ENCODE measurements at regions not wholly inside any gene's neighbourhood (a gene's known extent, or its start where the extent isn't known, plus 50 kb on each side); places are given as distances from the start of the nearest gene placed in this dataset.
"Not testable (repeated sequence)": the region's sequence is repeated elsewhere in the genome, so short reads cannot be mapped to it uniquely, and the experiment has no call there.

DNA sequence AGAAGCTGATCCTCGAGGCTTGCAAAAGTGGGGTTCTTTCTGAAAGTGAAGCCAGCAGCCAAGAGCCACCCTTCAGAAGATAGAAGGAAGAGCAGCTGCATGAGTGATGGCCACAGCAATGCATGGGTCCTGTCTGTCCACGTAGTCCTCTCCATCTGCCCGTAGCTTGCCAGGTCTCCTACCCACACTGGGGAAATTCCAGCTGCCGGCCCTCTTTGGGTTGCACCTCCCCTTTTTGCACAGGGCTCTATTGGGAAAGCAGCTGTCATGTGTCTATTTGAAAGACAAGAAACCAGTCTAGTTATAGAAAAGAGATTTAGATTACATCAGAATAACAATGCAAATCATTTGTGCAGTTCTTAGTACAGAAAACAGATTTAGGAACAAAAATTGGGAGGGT is 204.4 kb downstream of the GIPC2 start:
- no peak overlapping the region for H2AFZ ChIP-seq (ENCODE audit: low read length, unreplicated experiment)
- no peaks in the 10 kb centered on the region for H3K27me3 ChIP-seq (ENCODE audit: insufficient read depth, low read length)
- no peaks in the 10 kb centered on the region for H3K79me2 ChIP-seq (ENCODE audit: control insufficient read depth, insufficient read depth, low read length, unreplicated experiment)
- peaks cover 16% of the 10 kb centered on the region for H3K4me1 ChIP-seq (ENCODE audit: control insufficient read depth, insufficient read depth, low read length, unreplicated experiment)
- no peak overlapping the region for H3K4me3 ChIP-seq (ENCODE audit: low read depth, low read length)
- H3K36me3 ChIP-seq (ENCODE audit: insufficient read depth, low read length) = no peaks in the 10 kb centered on the region
- H3K27ac ChIP-seq (ENCODE audit: low read depth, low read length) = no peak overlapping the region

GRCh38 chr1:78254517-78254916 is 208.8 kb downstream of the GIPC2 start:
- Histone ChIP-seq H3K4me3 (ENCODE audit: low read depth, low read length) (no peak overlapping the region), H3K27me3 (ENCODE audit: insufficient read depth, low read length) (no peaks in the 10 kb centered on the region), H3K36me3 (ENCODE audit: insufficient read depth, low read length) (no peaks in the 10 kb centered on the region), H3K27ac (ENCODE audit: low read depth, low read length) (no peak overlapping the region), H3K79me2 (ENCODE audit: control insufficient read depth, insufficient read depth, low read length, unreplicated experiment) (no peaks in the 10 kb centered on the region), H2AFZ (ENCODE audit: low read length, unreplicated experiment) (no peak overlapping the region), H3K4me1 (ENCODE audit: control insufficient read depth, insufficient read depth, low read length, unreplicated experiment) (peaks cover 25% of the 10 kb centered on the region)

GRCh38 chr1:78255383-78255782 is 209.6 kb downstream of the GIPC2 start:
- no peak overlapping the region for H3K4me3 ChIP-seq (ENCODE audit: low read depth, low read length)
- no peaks in the 10 kb centered on the region for H3K27me3 ChIP-seq (ENCODE audit: insufficient read depth, low read length)
- H3K36me3 ChIP-seq (ENCODE audit: insufficient read depth, low read length) = no peaks in the 10 kb centered on the region
- H2AFZ ChIP-seq (ENCODE audit: low read length, unreplicated experiment) = no peak overlapping the region
- peaks cover 25% of the 10 kb centered on the region for H3K4me1 ChIP-seq (ENCODE audit: control insufficient read depth, insufficient read depth, low read length, unreplicated experiment)
- H3K27ac ChIP-seq (ENCODE audit: low read depth, low read length) = no peak overlapping the region
- H3K79me2 ChIP-seq (ENCODE audit: control insufficient read depth, insufficient read depth, low read length, unreplicated experiment) = no peaks in the 10 kb centered on the region

DNA sequence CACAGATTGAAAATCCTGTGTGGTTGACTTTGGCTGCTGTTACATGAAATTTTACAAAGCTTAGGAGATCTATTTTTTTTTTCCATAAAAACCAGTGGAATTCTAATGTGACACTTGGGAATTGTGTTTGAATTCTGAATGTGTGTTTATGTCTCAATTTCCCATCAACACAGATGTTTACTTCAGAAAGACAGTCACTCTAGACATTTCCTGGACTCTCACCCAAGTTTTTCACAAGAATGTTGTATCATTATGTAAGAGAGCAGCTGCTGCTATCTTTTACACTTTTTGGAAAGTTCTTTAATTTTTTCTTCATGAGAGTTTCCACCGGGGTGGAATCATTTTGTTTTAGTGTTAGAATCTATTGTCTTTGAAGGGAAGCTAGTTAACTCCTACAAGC is 210.1 kb downstream of the GIPC2 start:
- peaks cover 25% of the 10 kb centered on the region for H3K4me1 ChIP-seq (ENCODE audit: control insufficient read depth, insufficient read depth, low read length, unreplicated experiment)
- H3K36me3 ChIP-seq (ENCODE audit: insufficient read depth, low read length) = no peaks in the 10 kb centered on the region
- H2AFZ ChIP-seq (ENCODE audit: low read length, unreplicated experiment) = no peak overlapping the region
- H3K27ac ChIP-seq (ENCODE audit: low read depth, low read length) = no peak overlapping the region
- H3K27me3 ChIP-seq (ENCODE audit: insufficient read depth, low read length) = no peaks in the 10 kb centered on the region
- H3K79me2 ChIP-seq (ENCODE audit: control insufficient read depth, insufficient read depth, low read length, unreplicated experiment) = no peaks in the 10 kb centered on the region
- no peak overlapping the region for H3K4me3 ChIP-seq (ENCODE audit: low read depth, low read length)

DNA sequence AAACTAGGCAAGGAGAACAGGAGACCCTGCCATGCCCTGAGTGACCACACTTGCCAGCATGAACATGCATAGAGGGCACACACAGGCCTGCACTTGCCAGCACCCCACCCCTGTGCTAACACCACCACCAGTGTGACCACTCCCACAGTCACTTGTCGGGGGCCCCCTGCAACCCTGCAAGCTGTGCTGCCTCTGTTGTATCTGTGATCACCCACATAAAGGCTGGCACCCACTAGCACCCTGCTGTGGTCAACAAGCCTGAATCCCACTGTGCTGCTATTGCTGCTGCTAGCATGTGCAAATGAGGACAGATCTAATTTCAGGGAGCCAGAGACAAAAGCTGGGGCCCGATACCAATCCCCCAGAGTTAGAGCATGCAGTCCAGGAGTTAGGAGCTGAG is 217.7 kb downstream of the GIPC2 start:
- Histone ChIP-seq H3K4me1 (ENCODE audit: control insufficient read depth, insufficient read depth, low read length, unreplicated experiment) (no peaks in the 10 kb centered on the region), H3K27me3 (ENCODE audit: insufficient read depth, low read length) (no peaks in the 10 kb centered on the region), H2AFZ (ENCODE audit: low read length, unreplicated experiment) (no peak overlapping the region), H3K36me3 (ENCODE audit: insufficient read depth, low read length) (no peaks in the 10 kb centered on the region), H3K79me2 (ENCODE audit: control insufficient read depth, insufficient read depth, low read length, unreplicated experiment) (no peaks in the 10 kb centered on the region), H3K4me3 (ENCODE audit: low read depth, low read length) (no peak overlapping the region), H3K27ac (ENCODE audit: low read depth, low read length) (no peak overlapping the region)

DNA sequence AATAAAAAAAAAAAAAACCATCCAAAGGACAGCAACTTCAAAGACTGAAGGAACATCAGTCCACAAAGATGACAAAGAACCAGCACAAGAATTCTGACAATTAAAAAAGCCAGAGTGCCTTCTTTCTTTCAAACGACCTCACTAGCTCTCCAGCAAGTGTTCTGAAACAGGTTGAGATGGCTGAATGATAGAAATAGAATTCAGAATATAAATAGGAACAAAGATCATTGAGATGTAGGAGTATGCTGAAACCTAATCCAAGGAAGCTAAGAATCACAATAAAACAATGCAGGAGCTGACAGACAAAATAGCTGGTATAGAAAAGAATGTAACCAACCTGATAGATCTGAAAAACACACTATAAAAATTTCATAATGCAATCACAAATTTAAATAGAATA is 218.2 kb downstream of the GIPC2 start:
- H3K4me1 ChIP-seq (ENCODE audit: control insufficient read depth, insufficient read depth, low read length, unreplicated experiment) = no peaks in the 10 kb centered on the region
- H3K27ac ChIP-seq (ENCODE audit: low read depth, low read length) = no peak overlapping the region
- no peak overlapping the region for H3K4me3 ChIP-seq (ENCODE audit: low read depth, low read length)
- no peaks in the 10 kb centered on the region for H3K27me3 ChIP-seq (ENCODE audit: insufficient read depth, low read length)
- H3K36me3 ChIP-seq (ENCODE audit: insufficient read depth, low read length) = no peaks in the 10 kb centered on the region
- no peak overlapping the region for H2AFZ ChIP-seq (ENCODE audit: low read length, unreplicated experiment)
- no peaks in the 10 kb centered on the region for H3K79me2 ChIP-seq (ENCODE audit: control insufficient read depth, insufficient read depth, low read length, unreplicated experiment)

DNA sequence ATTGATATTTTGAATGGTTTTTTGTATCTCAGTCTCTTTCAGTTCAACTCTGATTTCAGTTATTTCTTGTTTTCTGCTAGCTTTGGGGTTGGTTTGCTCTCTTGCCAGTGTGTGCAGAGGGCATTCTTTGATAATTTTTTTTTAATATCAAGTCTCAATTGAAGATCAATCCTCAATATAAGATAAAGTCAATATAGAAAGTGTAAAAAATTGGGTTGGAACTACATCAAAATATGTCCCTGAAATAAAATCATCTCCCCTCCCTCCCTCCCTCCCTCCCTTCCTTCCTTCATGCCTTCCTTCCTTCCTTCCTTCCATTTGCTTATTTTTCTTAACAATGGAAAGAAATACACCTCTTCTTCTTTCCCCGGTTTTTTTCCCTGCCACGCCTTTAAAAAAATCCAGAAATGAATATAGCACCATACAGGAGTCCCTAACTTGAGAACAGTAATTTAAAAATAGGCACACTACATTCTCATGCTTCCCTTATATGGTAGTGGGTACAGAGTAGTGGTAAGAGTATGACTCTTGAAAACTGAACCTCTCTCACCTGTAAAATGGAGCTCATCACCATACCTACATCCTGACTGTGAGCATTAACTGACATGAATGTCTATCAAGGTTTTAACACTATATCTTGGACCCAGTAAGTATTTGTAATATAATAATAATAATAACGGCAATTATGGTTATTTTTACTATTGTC is 221.9 kb downstream of the GIPC2 start:
- no peak overlapping the region for H3K27ac ChIP-seq (ENCODE audit: low read depth, low read length)
- no peak overlapping the region for H3K4me3 ChIP-seq (ENCODE audit: low read depth, low read length)
- no peak overlapping the region for H2AFZ ChIP-seq (ENCODE audit: low read length, unreplicated experiment)
- H3K79me2 ChIP-seq (ENCODE audit: control insufficient read depth, insufficient read depth, low read length, unreplicated experiment) = no peaks in the 10 kb centered on the region
- H3K4me1 ChIP-seq (ENCODE audit: control insufficient read depth, insufficient read depth, low read length, unreplicated experiment) = no peaks in the 10 kb centered on the region
- H3K27me3 ChIP-seq (ENCODE audit: insufficient read depth, low read length) = no peaks in the 10 kb centered on the region
- no peaks in the 10 kb centered on the region for H3K36me3 ChIP-seq (ENCODE audit: insufficient read depth, low read length)

GRCh38 chr1:78269591-78269990 is 221.2 kb upstream of the PTGFR start:
- H2AFZ ChIP-seq (ENCODE audit: low read length, unreplicated experiment) = no peak overlapping the region
- no peaks in the 10 kb centered on the region for H3K4me1 ChIP-seq (ENCODE audit: control insufficient read depth, insufficient read depth, low read length, unreplicated experiment)
- H3K4me3 ChIP-seq (ENCODE audit: low read depth, low read length) = no peak overlapping the region
- H3K27me3 ChIP-seq (ENCODE audit: insufficient read depth, low read length) = no peaks in the 10 kb centered on the region
- no peak overlapping the region for H3K27ac ChIP-seq (ENCODE audit: low read depth, low read length)
- H3K79me2 ChIP-seq (ENCODE audit: control insufficient read depth, insufficient read depth, low read length, unreplicated experiment) = no peaks in the 10 kb centered on the region
- H3K36me3 ChIP-seq (ENCODE audit: insufficient read depth, low read length) = no peaks in the 10 kb centered on the region

DNA sequence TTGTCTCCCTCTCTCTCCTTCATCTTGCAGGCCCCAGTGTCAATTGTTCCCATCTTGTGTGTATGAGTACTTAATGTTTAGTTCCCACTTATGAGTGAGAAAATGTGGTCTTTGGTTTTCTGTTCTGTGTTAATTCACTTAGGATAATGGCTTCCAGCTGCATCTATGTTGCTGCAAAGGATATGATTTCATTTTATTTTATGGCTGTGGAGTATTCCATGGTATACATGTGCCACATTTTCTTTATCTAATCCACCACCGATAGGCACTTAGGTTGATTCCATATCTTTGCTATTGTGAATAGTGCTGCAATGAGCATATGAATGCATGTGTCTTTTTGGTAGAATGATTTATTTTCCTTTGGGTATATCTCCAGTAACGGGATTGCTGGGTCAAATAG is 219.4 kb upstream of the PTGFR start:
- H3K27ac ChIP-seq (ENCODE audit: low read depth, low read length); H3K4me1 ChIP-seq (ENCODE audit: control insufficient read depth, insufficient read depth, low read length, unreplicated experiment); H3K36me3 ChIP-seq (ENCODE audit: insufficient read depth, low read length); H3K79me2 ChIP-seq (ENCODE audit: control insufficient read depth, insufficient read depth, low read length, unreplicated experiment); H2AFZ ChIP-seq (ENCODE audit: low read length, unreplicated experiment); H3K27me3 ChIP-seq (ENCODE audit: insufficient read depth, low read length); H3K4me3 ChIP-seq (ENCODE audit: low read depth, low read length): not testable (repeated sequence)

DNA sequence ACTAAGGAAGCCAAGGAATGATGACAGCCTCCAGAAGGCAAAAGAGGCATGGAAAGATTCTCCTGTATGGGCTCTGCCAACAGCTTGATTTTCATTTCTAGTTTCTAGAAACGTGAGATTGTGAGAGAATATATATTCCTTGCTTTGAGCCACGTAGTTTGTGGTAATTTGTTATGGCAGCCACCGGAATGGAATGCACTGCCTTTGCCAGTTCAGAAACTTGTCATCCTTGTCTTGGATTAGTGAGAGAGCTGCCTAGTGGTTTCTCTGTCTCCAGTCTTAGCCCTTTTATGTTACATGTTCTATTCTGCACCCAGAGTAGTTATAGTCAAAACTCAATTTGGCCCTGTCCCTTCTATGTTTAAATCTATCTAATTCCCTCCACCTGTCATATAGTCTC is 216.0 kb upstream of the PTGFR start:
- Histone ChIP-seq H3K4me1 (ENCODE audit: control insufficient read depth, insufficient read depth, low read length, unreplicated experiment) (peaks cover 32% of the 10 kb centered on the region), H3K27ac (ENCODE audit: low read depth, low read length) (no peak overlapping the region), H3K79me2 (ENCODE audit: control insufficient read depth, insufficient read depth, low read length, unreplicated experiment) (no peaks in the 10 kb centered on the region), H3K4me3 (ENCODE audit: low read depth, low read length) (no peak overlapping the region), H3K36me3 (ENCODE audit: insufficient read depth, low read length) (no peaks in the 10 kb centered on the region), H3K27me3 (ENCODE audit: insufficient read depth, low read length) (no peaks in the 10 kb centered on the region), H2AFZ (ENCODE audit: low read length, unreplicated experiment) (no peak overlapping the region)

DNA sequence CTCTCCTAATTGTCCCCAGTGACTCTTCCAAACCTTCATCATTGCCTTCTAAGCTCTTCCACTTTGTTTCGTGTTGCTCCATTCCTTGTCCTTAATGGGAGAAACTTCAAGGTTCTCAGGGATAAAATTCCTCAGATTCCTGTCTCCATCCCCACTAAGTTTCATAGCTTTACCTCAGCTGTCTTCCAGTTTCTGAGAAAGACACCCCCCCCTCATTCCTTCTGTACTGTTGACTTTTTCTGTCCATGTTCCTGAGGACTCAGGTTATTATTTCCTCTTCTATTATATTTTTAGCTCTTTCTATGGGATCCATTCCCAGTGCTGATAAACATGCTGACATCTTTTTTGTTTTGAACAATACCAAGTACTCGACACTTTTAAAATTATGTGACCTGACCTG is 215.3 kb upstream of the PTGFR start:
- no peak overlapping the region for H2AFZ ChIP-seq (ENCODE audit: low read length, unreplicated experiment)
- H3K36me3 ChIP-seq (ENCODE audit: insufficient read depth, low read length) = no peaks in the 10 kb centered on the region
- no peaks in the 10 kb centered on the region for H3K79me2 ChIP-seq (ENCODE audit: control insufficient read depth, insufficient read depth, low read length, unreplicated experiment)
- no peaks in the 10 kb centered on the region for H3K27me3 ChIP-seq (ENCODE audit: insufficient read depth, low read length)
- H3K4me3 ChIP-seq (ENCODE audit: low read depth, low read length) = no peak overlapping the region
- H3K27ac ChIP-seq (ENCODE audit: low read depth, low read length) = no peak overlapping the region
- peaks cover 39% of the 10 kb centered on the region for H3K4me1 ChIP-seq (ENCODE audit: control insufficient read depth, insufficient read depth, low read length, unreplicated experiment)

All from ACC112 (cell line).